MM.1S (cell line): ENCODE measurements at regions not wholly inside any gene's neighbourhood (a gene's known extent, or its start where the extent isn't known, plus 50 kb on each side); places are given as distances from the start of the nearest gene placed in this dataset.

ENCODE experiments used
- EZH2 ChIP-seq: fragments of 300-600 bp; sonication (generic); optimal IDR thresholded peaks from 2 replicates; pipeline ENCODE3; 2017; ENCODE audit warnings: low read depth, mild to moderate bottlenecking, antibody characterized with exemption, low read length, mixed read lengths
- TF ChIP-seq, protein P1 (sequence below): fragments of 300-600 bp; sonication (generic); IDR thresholded peaks from 2 replicates; pipeline ENCODE4 v1.5.1; 2016; ENCODE audit warnings: antibody characterized with exemption, low read length, mixed read lengths

DNA sequence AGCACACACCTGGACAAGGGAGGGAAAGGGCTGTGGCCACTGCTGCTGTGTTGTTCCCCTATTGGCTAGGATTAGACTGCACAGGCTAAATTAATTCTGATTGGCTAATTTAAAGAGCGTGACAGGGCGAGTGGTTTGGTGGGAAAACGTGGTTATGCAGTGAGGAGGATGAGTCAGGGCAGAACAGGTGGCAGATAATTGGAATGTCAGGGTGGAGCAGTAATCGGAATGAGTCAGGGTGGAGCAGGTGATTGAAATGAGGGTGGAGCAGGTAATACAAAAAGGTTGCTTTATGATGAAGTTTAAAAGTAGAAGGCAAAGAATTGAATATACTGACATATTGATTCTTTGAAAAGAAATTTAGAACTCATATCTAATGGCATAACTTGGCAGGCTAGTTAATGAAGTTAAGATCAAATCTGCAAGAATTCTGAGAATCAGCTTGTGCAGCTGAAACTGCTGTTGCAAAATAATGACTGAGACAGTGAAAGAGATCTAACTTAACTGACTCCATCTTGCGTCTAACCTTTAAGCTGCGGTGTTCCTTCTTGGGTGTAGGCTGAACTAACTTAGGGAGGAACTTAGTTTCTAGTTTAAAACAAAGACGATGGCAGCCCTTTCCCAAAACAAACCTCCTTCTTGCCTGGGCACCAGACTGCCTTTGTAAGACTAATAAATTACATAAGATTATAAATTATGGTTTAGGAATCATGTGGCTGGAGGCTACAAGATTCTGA lies 174.3 kb downstream of the UTP18 start:
- TF ChIP-seq EZH2: no peak
- TF ChIP-seq, protein P1, sequence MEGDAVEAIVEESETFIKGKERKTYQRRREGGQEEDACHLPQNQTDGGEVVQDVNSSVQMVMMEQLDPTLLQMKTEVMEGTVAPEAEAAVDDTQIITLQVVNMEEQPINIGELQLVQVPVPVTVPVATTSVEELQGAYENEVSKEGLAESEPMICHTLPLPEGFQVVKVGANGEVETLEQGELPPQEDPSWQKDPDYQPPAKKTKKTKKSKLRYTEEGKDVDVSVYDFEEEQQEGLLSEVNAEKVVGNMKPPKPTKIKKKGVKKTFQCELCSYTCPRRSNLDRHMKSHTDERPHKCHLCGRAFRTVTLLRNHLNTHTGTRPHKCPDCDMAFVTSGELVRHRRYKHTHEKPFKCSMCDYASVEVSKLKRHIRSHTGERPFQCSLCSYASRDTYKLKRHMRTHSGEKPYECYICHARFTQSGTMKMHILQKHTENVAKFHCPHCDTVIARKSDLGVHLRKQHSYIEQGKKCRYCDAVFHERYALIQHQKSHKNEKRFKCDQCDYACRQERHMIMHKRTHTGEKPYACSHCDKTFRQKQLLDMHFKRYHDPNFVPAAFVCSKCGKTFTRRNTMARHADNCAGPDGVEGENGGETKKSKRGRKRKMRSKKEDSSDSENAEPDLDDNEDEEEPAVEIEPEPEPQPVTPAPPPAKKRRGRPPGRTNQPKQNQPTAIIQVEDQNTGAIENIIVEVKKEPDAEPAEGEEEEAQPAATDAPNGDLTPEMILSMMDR: no peak
